CD4-positive, alpha-beta T cell treated with Interleukin-1 beta for 1 hour (primary cell): ENCODE measurements at regions not wholly inside any gene's neighbourhood (a gene's known extent, or its start where the extent isn't known, plus 50 kb on each side); places are given as distances from the start of the nearest gene placed in this dataset.
"Not testable (repeated sequence)": the region's sequence is repeated elsewhere in the genome, so short reads cannot be mapped to it uniquely, and the experiment has no call there.

ENCODE experiments used
- DNase-seq, 2 donors: peaks; one replicate each; pipeline ENCODE4 v3.0.0-alpha.2; 2020 to 2022

DNA sequence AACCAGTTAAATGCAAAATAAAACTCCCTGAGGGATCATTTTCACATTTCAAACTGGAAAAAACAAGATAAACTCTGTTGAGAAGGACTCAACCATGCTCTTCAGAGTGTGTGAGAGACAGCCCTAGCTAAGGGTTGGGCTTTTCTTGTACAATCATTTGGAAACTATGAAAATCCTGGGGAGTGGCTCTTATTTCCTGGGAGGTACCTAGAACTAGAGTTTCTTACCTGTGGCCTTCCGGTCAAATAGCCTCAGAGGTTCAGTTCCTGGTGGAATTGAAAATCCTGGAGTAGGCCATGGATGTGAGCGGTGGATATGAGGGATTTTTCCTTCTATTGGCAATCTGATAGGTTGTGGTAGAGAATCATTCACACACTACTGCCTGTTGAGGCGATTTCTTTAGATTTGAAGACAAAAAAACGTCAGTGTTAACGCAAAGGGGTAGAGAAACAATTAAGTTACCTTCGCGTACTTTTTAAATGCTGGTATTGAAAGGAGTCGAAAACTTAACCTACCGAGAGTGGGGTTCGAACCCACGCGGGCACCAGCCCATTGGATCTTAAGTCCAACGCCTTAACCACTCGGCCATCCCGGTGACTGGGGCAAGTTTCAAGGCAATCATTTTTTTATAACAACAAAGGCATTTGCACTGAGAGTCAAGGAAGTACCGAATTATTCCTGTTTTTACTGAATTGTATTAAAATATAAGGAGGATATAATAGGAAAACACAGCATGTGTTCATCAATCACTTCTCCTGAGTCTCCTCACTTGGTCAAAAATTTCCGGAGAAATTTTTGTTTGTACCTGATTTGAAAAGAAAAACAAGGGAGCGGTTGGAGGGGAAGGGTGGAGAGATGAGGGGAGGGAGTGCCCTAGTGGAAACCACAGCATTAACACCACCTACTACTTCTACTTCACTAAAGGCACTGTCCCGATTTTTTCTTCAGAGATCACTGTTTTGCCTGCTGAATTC, 191.3 kb downstream of the OR2B2 start:
- no peak for DNase-seq

DNA sequence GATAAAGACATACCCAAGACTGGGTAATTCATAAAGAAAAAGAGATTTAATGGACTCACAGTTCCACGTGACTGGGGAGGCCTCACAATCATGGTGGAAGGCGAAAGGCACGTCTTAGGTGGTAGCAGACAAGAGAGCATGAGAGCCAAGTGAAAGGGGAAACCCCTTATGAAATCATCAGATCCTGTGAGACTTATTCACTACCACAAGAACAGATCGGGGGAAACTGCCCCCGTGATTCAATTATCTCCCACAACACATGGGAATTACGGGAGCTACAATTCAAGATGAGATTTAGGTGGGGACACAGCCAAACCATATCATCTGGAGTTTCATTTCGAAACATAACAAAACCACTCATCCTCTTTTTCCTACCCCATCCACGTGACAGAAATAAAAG, 193.2 kb downstream of the OR2B2 start:
- DNase-seq: not testable (repeated sequence)

DNA sequence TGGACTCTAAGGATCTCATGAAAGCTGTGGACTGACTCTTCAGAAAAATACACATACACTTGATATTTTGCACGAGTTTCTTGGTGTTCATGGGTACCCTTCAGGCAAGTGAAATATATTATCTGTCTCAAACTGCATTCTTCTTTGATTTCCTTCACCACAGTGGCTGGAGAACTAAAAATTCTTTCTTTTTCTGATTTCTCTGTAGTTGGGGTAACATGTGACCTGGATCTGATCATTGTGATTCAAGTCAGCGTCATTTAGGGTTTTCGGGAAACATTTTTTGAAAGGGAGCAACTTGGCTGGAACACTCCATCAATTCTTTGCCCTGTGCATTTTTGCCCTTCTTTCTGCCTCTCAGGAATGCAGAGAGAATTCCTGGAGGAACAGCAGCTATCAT, 205.8 kb downstream of the OR2B2 start:
- DNase-seq: no peak

DNA sequence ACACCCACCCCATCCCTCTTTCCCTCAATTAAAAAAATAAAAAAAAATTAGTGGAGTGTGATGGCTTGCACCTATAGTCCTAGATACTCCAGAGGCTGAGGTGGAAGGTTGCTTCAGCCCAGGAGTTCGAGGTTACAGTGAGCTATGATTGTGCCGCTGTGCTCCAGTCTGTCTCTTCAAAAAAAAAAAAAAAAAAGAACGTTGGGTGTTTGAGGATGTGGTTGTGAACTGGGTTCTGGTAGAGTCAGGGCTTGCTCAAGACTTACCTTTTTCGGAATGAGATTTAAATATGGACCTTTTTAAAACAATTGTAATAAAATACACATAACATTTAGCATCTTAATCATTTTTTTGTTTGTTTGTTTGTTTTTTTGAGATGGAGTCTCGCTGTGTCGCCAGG, 211.9 kb downstream of the OR2B2 start:
- no peak for DNase-seq

DNA sequence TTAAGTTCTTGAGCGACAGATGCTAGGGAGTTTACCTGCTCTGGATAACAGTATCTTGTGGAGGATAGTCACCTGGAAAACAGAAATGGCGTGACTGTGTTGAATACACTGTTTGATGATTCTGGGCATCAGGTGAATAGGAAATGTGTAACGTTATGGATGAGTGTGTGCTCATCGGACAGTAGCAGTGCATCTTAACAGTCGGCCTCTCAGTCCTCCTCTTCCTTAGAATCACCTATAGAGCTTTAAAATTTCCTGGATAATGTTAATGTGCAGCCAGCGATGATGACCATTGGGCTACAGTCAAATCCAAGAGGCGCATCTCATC, 217.7 kb downstream of the OR2B2 start:
- no peak for DNase-seq

DNA sequence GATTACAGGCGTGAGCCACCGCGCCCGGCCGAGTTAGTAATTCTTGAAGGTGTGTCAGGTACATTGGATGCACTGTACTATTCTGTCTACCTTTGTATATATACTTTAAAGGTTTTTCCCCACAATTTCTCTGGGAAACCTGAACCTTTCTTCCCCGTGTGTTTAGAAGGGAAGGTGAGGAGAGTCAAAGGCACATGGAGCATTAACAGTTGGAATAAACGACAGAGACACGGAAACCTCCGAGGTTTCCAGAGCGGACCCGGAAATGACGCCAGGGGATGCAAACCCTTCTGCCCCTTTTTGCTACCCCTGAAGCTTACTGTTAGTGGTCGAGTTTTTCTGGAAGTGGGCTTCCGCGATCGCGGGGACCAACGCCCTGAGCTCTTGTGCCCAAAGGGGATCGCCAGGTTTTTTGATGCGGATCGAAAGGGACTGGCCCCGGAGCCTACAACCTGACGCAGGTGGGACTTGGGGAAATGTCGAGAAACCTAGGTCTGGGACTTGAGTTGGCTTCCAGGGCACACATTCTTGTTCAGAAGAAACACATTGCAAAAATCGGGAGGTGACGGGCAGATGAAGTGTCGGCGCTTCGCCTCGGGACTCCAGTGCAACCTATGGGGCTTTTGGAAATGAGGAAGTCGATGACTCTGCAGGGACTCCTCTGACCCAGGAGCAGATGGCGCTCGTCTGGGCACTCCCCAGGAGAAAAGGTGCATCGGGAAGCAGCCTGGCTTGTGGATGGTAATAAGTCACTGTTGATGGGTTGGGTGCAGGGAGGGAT, 218.2 kb downstream of the OR2B2 start:
- DNase-seq: peak; percentile 30 to 54

DNA sequence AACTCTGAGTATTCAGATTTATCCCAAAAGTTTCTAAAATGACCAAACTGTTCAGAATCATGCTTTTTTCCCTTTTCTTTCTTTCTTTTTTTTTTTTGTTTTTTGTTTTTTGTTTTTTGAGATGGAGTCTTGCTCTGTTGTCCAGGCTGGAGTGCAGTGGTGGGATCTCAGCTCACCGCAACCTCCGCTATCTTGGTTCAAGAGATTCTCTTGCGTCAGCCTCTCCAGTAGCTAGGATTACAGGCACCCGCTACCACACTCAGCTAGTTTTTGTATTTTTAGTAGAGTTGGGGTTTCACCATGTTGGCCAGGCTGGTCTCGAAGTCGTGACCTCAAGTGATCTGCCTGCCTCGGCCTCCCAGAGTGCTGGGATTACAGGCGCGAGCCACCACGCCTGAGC, 219.2 kb upstream of the ZNF184 start:
- DNase-seq: not testable (repeated sequence)

DNA sequence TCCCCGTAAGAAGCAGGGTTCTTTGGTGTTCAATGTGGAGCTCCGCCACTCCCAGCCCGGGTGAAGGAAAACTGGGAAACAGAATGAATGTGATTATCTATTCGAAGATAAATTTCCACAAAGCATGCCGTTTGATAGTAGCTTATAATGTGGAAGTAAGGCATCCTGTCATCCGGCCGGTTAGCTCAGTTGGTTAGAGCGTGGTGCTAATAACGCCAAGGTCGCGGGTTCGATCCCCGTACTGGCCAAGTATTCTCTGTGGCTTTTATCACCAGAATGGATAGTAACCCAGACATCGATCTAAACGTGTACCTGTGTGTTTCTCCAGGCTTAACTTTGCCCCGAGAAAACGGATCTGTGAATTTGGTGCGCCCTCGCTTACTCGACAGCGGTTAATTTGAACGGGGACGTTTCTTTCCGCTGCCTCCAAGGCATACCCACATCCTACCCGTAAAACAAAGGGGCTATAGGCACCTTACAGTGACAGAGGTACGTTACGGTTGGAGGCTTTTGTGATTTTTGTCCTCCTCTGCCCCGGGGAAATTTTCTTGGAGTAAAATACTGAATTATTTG, 215.2 kb upstream of the ZNF184 start:
- peak; percentile 88 to 91 for DNase-seq

DNA sequence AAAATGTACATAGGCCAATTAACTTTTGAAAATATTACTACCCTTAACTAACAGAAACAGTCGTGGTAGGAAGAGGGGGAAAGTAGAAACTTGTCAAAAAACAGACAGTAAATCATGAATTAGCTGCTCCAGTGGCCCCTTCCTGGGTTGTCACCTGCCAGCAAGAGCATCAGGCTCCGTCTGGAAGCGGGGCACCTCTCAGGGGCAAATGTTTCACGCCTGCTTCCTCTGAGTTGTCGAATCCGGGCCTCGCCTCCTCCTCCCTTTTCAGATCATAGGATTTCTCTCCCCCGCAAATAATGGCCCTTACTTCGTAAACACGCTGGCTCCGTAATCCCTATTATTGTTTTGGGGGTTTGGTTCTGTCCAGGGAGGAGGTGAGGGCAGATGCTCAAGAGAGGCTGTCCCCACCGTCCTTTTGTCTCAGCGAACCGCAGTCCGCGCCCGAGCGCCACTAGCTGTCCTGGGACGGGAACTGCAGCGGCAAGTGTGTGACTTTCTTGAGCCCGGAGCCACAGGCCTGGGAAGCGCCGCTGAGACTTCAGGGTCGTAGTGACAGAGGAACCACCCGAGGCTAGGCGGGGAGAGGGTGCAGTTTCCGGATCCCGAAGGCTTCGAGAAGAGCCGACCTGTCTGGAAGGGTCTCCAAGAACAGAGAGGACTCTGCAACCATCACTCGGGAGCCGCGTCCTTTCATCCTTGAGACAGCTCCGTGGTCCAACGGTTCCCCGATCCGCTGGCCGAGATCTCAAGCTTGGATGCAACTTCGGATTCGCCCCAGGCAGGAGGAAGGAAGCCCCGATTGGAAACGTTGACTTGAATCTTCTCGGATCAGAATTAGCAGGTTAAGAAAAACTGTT, 214.5 kb upstream of the ZNF184 start:
- peak; percentile 81 to 82 for DNase-seq

DNA sequence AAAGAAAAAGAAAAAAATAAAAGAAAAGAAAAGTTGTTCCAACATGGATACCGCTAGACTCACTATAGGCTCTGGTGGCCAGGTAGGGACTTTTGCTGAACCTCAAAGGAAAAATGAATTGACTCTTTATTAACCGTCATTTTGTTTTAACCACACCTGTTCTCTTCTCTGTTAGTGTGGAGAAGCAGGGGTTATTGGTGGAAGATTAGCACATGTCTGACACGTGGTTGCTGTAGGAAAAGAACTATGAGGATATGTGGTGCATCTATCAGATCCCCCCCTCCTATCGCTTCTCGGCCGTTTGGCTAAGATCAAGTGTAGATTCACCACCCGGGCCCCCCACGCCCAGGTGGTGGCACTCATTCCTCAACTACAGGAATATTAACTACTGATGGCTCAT, 212.4 kb upstream of the ZNF184 start:
- DNase-seq: peak in 1 of 2 donors; percentile 10

DNA sequence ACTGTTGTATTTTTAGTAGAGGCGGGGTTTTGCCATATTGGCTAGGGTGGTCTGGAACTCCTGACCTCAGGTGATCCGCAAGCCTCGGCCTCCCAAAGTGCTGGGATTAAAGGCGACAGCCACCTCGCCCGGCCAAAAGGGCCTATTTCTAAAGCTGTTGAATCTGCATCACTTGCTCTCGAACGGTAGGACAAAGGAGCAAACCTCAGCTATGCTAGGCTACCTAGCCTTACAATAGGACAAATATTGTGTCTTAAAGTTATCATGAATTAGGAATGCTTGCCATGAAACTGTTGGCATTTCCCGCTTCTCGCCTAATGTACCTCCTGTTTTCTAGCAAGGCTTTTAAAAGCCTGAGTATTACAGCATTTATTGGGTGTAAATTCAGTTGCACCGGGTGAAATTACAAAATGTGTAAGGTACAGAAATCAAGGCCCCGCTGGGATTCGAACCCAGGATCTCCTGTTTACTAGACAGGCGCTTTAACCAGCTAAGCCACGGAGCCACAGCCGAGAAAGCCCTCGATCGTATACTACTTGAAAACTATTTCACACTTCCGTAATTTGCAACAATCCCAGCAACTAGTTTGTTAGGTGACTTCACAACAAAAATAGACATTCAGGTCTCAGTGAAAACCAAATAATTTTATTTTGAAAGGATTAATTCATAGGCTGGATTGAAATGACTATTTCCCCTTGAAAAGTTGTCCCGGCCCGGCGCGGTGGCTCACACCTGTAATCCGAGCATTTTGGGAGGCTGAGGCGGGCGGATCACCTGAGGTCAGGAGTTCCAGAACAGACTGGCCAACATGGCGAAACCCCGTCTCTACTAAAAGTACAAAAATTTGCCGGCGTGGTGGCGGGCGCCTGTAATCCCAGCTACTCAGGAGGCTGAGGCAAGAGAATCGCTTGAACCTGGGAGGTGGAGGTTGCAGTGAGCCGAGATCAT, 211.6 kb upstream of the ZNF184 start:
- DNase-seq: peak; percentile 43 to 68

DNA sequence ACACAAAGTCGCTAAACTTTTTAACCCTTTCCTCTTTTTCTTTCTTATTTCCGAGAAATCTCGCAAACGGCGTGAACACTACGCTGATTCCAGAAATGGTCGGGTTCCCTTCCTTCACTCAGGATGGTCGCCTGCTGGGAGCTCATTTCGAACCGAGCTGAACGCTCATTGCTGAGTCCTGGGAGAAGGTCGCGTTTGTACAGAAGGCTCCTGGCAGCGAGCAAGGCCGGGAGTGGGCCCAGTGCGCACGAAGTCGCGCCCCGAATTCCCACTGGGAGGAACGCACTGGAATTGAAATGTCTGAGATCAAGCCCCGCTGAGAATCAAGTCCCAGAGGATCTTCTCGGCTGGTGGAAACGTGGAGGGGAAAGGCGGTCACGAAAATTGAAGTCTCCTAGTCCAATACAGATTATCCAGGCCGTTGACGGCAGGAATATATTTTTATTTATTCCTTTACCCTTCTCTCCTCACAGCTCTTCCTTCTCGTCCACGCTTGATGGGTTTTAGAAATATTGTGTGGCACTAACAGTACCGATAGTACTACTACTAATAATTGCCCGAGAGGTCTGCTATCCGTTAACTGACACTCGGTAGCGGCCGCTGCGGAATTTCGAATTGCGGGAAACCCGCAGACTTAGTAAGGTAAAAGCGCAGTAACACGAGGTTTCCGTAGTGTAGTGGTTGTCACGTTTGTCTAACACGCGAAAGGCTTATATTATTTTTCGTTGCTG, 207.2 kb upstream of the ZNF184 start:
- DNase-seq: peak in 1 of 2 donors; percentile 6

DNA sequence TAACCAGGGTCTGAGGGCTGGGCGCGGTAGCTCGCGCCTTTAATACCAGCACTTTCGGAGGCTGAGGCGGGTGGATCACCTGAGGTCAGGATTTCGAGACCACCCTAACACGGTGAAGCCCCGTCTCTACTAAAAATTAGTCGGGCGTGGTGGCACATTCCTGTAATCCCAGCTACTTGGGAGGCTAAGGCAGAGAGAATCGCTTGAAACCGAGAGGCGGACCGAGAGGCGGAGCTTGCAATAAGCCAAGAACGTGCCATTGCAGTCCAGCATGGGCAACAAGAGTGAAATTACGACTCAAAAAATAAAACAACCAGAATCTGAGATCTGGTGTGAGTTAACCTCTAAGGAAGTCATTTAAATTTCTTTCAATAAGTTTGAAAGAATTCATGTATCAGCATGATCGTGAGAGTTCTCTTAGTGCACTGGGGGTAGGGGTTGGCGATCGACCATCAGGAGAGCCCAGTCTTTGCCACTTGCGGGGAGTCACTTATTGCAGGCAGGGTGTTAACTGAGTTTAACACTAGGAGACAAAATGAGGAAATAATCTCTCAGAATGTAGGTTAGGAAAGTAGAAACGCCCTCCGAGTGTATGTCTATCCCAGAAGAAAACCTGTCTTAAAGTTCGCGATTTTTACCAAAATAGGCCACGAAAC, 206.5 kb upstream of the ZNF184 start:
- DNase-seq: no peak

DNA sequence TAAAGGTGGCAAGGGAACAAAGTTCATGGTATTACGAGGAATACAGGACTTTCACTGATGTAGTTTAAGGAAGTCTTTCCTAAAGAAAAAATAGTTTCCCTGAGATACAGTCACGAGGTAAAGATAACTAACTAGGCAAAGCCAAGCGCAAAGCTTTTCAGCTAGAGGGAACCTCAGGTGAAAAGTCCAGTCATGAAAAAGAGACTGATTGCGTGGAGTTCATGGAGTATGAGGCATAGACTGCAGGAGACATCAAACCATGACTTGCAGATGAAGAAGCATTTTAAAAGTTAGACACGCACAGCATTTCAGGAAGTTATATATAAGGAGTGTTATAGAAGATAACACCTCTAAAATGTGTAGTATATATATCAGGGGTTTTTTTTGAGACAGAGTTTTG, 205.6 kb upstream of the ZNF184 start:
- DNase-seq: no peak

DNA sequence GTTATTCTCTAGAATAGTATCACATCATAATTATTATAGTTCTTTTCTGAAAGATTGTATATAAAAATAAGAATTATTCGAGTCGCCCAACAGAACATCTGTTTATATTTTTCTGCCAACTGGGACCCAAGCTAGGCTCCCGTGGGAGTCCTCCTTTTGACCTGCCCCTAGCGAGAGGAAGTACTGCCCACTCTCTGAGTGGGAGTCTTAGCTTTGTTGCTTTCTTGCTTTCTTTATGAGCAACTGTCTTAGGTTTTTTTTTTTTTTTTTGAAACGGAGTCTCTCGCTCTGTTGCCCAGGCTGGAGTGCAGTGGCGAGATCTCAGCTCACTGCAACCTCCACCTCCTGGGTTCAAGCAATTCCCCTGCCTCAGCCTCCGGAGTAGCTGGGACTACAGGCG, 202.0 kb upstream of the ZNF184 start:
- no peak for DNase-seq

DNA sequence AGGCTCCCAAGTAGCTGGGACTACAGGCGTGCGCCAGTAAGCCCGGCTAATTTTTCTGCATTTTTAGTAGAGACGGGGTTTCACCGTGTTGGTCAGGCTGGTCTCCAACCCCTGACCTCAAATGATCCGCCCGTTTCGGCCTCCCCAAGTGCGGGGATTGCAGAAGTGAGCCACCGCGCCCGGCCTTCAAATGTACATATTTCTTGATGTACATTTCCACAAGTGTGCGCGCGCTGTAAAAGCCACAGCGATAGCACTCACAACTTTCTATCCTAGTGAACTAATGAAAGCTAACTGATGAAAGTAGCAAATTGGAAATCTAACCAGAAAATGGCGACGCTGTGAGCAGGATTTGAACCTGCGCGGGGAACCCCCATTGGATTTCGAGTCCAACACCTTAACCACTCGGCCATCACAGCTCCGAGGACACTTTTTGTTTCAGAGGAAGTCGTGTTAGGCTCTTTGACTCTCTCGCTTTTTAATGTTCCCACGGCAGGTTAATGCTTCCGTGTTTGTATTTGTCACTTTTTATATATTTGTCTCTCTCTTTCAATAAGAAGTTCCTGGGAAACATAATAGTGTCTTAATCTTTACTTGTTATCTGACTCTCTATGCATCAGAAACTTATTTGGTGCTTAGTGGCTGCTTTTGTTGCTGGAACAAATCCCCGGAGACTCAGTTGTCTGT, 199.4 kb upstream of the ZNF184 start:
- DNase-seq: peak in 1 of 2 donors; percentile 49

DNA sequence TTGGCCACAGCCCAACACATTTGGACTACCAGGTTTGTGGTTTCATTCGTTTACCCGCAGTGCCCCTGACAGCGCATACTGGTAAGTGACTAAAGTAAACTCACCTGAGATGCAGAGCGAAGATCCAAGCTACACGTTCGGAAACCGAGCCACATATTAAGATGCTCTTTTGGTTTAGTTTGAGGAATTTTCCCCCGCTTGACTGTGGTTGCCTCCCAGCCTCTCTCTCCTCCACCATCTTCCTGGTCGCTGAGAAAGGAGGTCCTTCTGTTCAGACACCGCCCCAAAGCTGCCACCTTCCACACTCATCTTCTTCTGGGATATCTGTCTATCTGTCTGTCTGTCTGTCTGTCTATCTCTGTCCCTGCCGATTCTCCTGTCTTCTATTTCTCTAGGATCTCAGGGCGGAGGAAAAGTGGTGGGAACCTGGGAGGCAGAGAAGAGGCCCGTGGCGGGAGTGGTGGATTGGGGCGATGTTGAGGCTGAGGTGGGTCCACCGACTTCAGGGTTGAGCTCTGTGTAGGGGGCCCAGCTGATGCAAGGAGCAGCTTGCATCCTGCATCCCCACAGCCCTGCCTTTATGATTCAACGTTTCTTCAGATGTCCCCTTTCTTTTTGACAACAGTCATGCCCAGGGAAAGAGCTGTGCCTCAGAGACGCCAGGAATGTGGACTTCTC, 196.9 kb upstream of the ZNF184 start:
- DNase-seq: peak in 1 of 2 donors; percentile 8

DNA sequence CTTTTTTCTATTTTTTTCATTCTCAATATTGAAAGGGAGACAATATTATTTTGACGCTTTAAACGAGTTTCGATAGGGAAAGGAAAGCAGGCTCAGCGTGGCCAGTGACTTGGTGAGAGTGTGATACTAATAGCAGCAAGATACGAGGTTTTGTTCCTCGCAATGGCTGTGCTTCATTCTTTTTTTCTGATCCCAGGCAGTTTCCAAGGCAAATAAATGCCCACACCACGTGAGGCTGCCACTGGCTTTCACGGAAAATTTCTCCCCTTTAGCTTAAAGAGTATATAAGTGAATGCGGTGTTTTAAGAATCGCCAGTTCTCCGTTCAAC, 196.4 kb upstream of the ZNF184 start:
- peak in 1 of 2 donors; percentile 8 for DNase-seq
